ENCODE measurements at regions not wholly inside any gene's neighbourhood (a gene's known extent, or its start where the extent isn't known, plus 50 kb on each side); places are given as distances from the start of the nearest gene placed in this dataset.

DNA sequence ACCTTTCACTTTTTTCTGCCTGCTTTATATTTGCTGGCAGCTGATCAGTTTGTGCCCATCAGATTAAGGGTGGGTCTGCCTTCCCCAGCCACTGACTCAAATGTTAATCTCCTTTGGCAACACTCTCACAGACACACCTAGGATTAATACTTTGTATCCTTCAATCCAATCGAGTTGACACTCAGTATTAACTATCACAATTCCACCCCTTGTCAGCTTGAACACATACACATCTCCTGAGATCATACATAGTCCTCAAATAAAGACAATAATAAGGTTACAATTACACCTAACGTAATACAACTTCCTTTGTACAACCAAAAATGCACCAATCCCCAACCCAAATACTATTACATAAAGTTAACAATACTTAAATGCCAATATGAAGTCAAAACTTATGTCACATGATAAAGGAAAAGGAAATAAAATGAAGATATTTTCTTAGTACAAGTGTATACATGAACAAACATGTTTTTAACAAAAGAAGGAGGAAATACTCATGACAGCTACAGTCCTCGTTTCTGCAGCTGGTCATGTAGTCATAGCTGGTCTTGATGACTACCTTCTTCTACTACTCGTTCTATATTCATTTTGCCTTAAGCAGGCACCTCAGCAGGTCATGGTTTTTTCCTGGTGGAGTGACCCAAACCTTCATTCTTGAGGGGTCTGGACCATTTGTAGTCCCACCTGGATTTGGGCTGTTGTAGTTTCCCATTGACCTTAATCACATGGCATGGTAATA is 96.7 kb upstream of the CABCOCO1 start:
- Mint-ChIP-seq H3K4me1 (no peaks in the 10 kb centered on the region), H3K9me3 (peaks cover 18% of the 10 kb centered on the region), H3K27me3 (ENCODE audit: insufficient read depth) (peaks cover 3% of the 10 kb centered on the region), H3K4me3 (no peak overlapping the region), H3K36me3 (ENCODE audit: low read depth) (peaks cover 6% of the 10 kb centered on the region), H3K27ac (no peak overlapping the region)
- Histone ChIP-seq H3K9me3 (ENCODE audit: control insufficient read depth, low read length) (peaks cover 25% of the 10 kb centered on the region), H3K36me3 (ENCODE audit: control insufficient read depth, insufficient read depth, low read length) (no peaks in the 10 kb centered on the region), H3K4me1 (ENCODE audit: control insufficient read depth, insufficient read depth, low read length) (no peaks in the 10 kb centered on the region), H3K27me3 (ENCODE audit: control insufficient read depth, insufficient read depth, low read length, poor library complexity, severe bottlenecking) (no peaks in the 10 kb centered on the region), H3K9ac (ENCODE audit: extremely low read depth, low read length, poor library complexity, severe bottlenecking) (no peak overlapping the region), H3K27ac (ENCODE audit: low read depth, low read length) (no peak overlapping the region), H3K4me3 (ENCODE audit: low read length) (no peak overlapping the region)
- DNase-seq = no peak
- 81 to 90% methylated on average over 3 to 4 of the region's 4 CpGs for WGBS, 2 experiments (ENCODE audit: insufficient coverage in 1 of 2, insufficient read length in 1 of 2)
- TF ChIP-seq, protein P1, sequence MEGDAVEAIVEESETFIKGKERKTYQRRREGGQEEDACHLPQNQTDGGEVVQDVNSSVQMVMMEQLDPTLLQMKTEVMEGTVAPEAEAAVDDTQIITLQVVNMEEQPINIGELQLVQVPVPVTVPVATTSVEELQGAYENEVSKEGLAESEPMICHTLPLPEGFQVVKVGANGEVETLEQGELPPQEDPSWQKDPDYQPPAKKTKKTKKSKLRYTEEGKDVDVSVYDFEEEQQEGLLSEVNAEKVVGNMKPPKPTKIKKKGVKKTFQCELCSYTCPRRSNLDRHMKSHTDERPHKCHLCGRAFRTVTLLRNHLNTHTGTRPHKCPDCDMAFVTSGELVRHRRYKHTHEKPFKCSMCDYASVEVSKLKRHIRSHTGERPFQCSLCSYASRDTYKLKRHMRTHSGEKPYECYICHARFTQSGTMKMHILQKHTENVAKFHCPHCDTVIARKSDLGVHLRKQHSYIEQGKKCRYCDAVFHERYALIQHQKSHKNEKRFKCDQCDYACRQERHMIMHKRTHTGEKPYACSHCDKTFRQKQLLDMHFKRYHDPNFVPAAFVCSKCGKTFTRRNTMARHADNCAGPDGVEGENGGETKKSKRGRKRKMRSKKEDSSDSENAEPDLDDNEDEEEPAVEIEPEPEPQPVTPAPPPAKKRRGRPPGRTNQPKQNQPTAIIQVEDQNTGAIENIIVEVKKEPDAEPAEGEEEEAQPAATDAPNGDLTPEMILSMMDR (conservative IDR thresholded peaks at IDR 0.05) = no peak

DNA sequence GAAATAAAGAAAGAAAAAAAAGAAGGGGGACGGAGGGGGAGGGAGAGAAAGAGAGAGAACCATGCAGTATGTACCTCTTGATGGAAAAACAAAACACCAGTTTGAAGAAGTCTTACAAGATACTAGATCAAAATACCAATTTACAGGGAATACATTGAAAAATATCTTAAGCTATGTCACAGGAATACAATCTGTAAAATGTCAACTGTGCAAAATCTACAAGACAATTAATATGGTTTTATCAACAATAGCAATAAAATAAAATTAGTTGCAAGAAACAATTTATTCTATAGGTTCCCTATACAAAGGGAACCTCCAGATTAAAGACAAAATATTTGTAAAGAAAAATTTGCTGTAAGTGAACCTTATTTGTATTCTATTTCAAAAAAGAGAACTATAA is 98.3 kb upstream of the CABCOCO1 start:
- Histone ChIP-seq H3K9ac (ENCODE audit: extremely low read depth, low read length, poor library complexity, severe bottlenecking) (no peak overlapping the region), H3K4me1 (ENCODE audit: control insufficient read depth, insufficient read depth, low read length) (no peaks in the 10 kb centered on the region), H3K4me3 (ENCODE audit: low read length) (no peak overlapping the region), H3K9me3 (ENCODE audit: control insufficient read depth, low read length) (peaks cover 13% of the 10 kb centered on the region), H3K27ac (ENCODE audit: low read depth, low read length) (no peak overlapping the region), H3K27me3 (ENCODE audit: control insufficient read depth, insufficient read depth, low read length, poor library complexity, severe bottlenecking) (no peaks in the 10 kb centered on the region), H3K36me3 (ENCODE audit: control insufficient read depth, insufficient read depth, low read length) (no peaks in the 10 kb centered on the region)
- Mint-ChIP-seq H3K27ac (no peak overlapping the region), H3K9me3 (peaks cover 10% of the 10 kb centered on the region), H3K36me3 (ENCODE audit: low read depth) (no peaks in the 10 kb centered on the region), H3K4me3 (no peak overlapping the region), H3K27me3 (ENCODE audit: insufficient read depth) (peaks cover 3% of the 10 kb centered on the region), H3K4me1 (no peaks in the 10 kb centered on the region)
- TF ChIP-seq, protein P1 (conservative IDR thresholded peaks at IDR 0.05) = no peak
- DNase-seq = no peak
- 80 to 85% methylated on average over 1 of the region's 1 CpG for WGBS, 2 experiments (ENCODE audit: insufficient coverage in 1 of 2, insufficient read length in 1 of 2)

DNA sequence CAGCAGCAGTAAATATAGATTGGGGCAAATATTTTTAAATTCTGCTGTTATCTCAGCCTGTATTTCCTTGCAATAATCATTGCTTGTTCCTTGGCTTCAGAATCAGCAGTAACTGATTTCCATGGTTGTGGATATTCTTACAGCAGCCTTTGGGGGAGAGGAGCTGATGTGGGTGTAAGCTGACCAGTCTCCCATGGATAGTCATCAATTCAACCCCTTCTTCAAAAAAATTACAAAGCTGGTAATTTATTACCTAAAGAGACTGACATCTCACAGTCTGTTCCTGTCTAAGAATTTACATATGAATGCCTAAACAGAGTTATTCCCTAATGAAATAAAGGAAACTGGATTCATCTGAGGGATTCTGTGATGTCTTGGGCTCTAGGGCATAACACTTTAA is 103.1 kb upstream of the CABCOCO1 start:
- H3K27me3 Mint-ChIP-seq (ENCODE audit: insufficient read depth) = no peaks in the 10 kb centered on the region
- no peak overlapping the region for H3K4me3 ChIP-seq (ENCODE audit: low read length)
- H3K27me3 ChIP-seq (ENCODE audit: control insufficient read depth, insufficient read depth, low read length, poor library complexity, severe bottlenecking) = no peaks in the 10 kb centered on the region
- H3K9me3 ChIP-seq (ENCODE audit: control insufficient read depth, low read length) = peaks cover 19% of the 10 kb centered on the region
- H3K36me3 ChIP-seq (ENCODE audit: control insufficient read depth, insufficient read depth, low read length) = no peaks in the 10 kb centered on the region
- H3K4me1 ChIP-seq (ENCODE audit: control insufficient read depth, insufficient read depth, low read length) = no peaks in the 10 kb centered on the region
- H3K27ac Mint-ChIP-seq = no peak overlapping the region
- no peak overlapping the region for H3K4me3 Mint-ChIP-seq
- H3K36me3 Mint-ChIP-seq (ENCODE audit: low read depth) = no peaks in the 10 kb centered on the region
- DNase-seq = no peak
- no peaks in the 10 kb centered on the region for H3K4me1 Mint-ChIP-seq
- H3K9me3 Mint-ChIP-seq = peaks cover 13% of the 10 kb centered on the region
- no peak overlapping the region for H3K27ac ChIP-seq (ENCODE audit: low read depth, low read length)
- H3K9ac ChIP-seq (ENCODE audit: extremely low read depth, low read length, poor library complexity, severe bottlenecking) = no peak overlapping the region
- TF ChIP-seq, protein P1 (conservative IDR thresholded peaks at IDR 0.05) = no peak

All from endodermal cell (in vitro differentiated cells).